PFSK-1 (cell line): ENCODE measurements at regions not wholly inside any gene's neighbourhood (a gene's known extent, or its start where the extent isn't known, plus 50 kb on each side); places are given as distances from the start of the nearest gene placed in this dataset.

ENCODE experiments used
- FOXP2 ChIP-seq: optimal IDR thresholded peaks from 2 replicates; pipeline ENCODE3; 2011; ENCODE audit warnings: borderline replicate concordance, control low read depth, inconsistent platforms; ENCODE audit not compliant: insufficient read depth; ENCODE audit errors: extremely low read length, extremely low read depth
- POLR2AphosphoS5 ChIP-seq: IDR thresholded peaks from 2 replicates; pipeline ENCODE4 v1.6.1; 2012; ENCODE audit warnings: low read depth, mild to moderate bottlenecking, control low read depth, low read length, moderate library complexity
- REST ChIP-seq, 2 experiments: IDR thresholded peaks; 2 replicates each; pipeline versions ENCODE4 v1.6.1 to v1.8.0; 2011 to 2012; ENCODE audit warnings: low read depth in 2 of 2, low read length in 2 of 2, control low read depth in 1 of 2, inconsistent platforms in 1 of 2, mild to moderate bottlenecking in 1 of 2, moderate library complexity in 1 of 2; ENCODE audit not compliant: insufficient read depth in 1 of 2
- SIN3A ChIP-seq: IDR thresholded peaks from 2 replicates; pipeline ENCODE4 v1.6.1; 2012; ENCODE audit warnings: mild to moderate bottlenecking, low read length, moderate library complexity, borderline replicate concordance; ENCODE audit not compliant: insufficient read depth
- TAF1 ChIP-seq: IDR thresholded peaks from 2 replicates; pipeline ENCODE4 v1.6.1; 2012; ENCODE audit warnings: low read length, control low read depth, borderline replicate concordance; ENCODE audit not compliant: insufficient read depth

DNA sequence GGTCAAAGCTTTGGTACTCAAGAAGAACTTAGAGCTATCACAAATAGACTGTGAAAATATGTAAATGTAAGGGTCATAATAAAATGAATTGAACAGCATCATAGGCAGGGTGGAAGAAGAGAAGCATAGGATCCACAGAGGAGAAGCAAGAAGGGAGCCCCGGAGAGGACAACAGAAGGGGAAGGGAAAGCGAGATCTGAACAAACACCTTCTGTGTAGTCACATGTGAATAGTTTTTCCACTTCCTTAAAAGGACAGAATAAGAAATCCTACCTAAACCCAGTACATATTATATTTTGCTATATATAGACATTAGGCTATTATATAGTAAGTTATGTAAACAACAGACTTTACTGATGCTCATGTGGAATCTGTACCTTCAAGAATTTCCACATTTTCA lies 160.2 kb downstream of the DKK1 start:
- no peak for TF ChIP-seq REST (IDR thresholded peaks at IDR 0.05; ENCODE audit: insufficient read depth in 1 of 2, low read depth in 2 of 2, low read length in 2 of 2)
- TF ChIP-seq SIN3A = no peak
- TF ChIP-seq POLR2AphosphoS5 = no peak
- no peak for TF ChIP-seq TAF1
- no peak for TF ChIP-seq FOXP2

- TF ChIP-seq SIN3A (no peak), REST (IDR thresholded peaks at IDR 0.05; ENCODE audit: insufficient read depth in 1 of 2, low read depth in 2 of 2, low read length in 2 of 2) (no peak), FOXP2 (no peak)
These were observed 163.2 kb downstream of the DKK1 start for GRCh38 chr10:52477305-52477704.

- TF ChIP-seq SIN3A (no peak), FOXP2 (no peak), POLR2AphosphoS5 (no peak), TAF1 (no peak)
These were observed 165.5 kb downstream of the DKK1 start for GRCh38 chr10:52479567-52479966.

GRCh38 chr10:52481986-52482555 lies 168.0 kb downstream of the DKK1 start:
- TF ChIP-seq FOXP2 (no peak), TAF1 (no peak), POLR2AphosphoS5 (no peak), SIN3A (no peak), REST (IDR thresholded peaks at IDR 0.05; ENCODE audit: insufficient read depth in 1 of 2, low read depth in 2 of 2, low read length in 2 of 2) (no peak)

DNA sequence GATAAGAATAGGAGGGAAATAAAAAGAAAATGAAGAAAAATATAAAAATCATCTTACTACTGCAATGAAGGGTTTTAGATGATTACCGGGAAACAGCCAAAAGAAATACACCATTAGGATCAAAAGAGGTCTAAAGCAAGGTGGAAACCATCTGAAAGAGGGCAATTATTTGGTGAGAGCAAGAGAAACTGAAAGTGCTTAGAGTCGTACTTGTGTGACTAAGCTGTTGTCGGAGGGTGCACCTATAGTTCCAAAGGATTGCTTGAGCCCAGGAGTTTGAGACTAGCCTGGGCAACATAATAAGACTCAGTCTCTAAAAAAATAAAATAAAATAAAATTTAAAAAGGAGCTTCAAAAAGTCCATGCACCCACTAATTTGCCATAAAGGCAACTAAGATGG lies 169.5 kb downstream of the DKK1 start:
- TF ChIP-seq FOXP2 (no peak), POLR2AphosphoS5 (no peak), REST (IDR thresholded peaks at IDR 0.05; ENCODE audit: insufficient read depth in 1 of 2, low read depth in 2 of 2, low read length in 2 of 2) (no peak)
